ENCODE measurements at regions not wholly inside any gene's neighbourhood (a gene's known extent, or its start where the extent isn't known, plus 50 kb on each side); places are given as distances from the start of the nearest gene placed in this dataset.

DNA sequence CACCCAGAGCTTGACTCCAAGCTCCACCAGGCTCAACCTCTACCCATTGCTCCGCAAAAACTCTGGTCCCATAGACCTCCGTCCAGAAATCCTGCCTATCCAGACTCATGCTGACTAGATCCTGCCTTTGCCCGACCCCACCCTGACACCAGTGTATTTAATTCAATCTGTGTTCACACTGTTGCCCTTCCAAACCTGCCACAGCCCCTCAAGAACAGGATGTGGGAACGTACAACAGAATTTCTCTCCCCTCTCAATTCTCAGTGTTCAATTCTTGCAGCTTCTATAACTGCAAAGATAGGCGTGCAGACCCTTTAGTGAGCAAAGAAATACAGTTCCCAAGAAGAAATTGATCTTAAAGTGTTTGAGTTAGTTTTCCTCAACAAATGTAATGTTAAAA is 154.2 kb upstream of the FRG1 start:
- Mint-ChIP-seq H3K27me3 (peaks cover 13% of the 10 kb centered on the region), H3K4me1 (ENCODE audit: low read depth) (no peaks in the 10 kb centered on the region), H3K36me3 (ENCODE audit: insufficient read depth) (peaks cover 1% of the 10 kb centered on the region), H3K9me3 (ENCODE audit: low read depth) (peaks cover 45% of the 10 kb centered on the region), H3K27ac (no peak overlapping the region), H3K4me3 (ENCODE audit: low read depth) (no peak overlapping the region)
- DNase-seq (ENCODE audit: low spot score, unreplicated experiment), result no peak
- TF ChIP-seq, protein P1, sequence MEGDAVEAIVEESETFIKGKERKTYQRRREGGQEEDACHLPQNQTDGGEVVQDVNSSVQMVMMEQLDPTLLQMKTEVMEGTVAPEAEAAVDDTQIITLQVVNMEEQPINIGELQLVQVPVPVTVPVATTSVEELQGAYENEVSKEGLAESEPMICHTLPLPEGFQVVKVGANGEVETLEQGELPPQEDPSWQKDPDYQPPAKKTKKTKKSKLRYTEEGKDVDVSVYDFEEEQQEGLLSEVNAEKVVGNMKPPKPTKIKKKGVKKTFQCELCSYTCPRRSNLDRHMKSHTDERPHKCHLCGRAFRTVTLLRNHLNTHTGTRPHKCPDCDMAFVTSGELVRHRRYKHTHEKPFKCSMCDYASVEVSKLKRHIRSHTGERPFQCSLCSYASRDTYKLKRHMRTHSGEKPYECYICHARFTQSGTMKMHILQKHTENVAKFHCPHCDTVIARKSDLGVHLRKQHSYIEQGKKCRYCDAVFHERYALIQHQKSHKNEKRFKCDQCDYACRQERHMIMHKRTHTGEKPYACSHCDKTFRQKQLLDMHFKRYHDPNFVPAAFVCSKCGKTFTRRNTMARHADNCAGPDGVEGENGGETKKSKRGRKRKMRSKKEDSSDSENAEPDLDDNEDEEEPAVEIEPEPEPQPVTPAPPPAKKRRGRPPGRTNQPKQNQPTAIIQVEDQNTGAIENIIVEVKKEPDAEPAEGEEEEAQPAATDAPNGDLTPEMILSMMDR (IDR thresholded peaks at IDR 0.05; ENCODE audit: unreplicated experiment), result no peak

DNA sequence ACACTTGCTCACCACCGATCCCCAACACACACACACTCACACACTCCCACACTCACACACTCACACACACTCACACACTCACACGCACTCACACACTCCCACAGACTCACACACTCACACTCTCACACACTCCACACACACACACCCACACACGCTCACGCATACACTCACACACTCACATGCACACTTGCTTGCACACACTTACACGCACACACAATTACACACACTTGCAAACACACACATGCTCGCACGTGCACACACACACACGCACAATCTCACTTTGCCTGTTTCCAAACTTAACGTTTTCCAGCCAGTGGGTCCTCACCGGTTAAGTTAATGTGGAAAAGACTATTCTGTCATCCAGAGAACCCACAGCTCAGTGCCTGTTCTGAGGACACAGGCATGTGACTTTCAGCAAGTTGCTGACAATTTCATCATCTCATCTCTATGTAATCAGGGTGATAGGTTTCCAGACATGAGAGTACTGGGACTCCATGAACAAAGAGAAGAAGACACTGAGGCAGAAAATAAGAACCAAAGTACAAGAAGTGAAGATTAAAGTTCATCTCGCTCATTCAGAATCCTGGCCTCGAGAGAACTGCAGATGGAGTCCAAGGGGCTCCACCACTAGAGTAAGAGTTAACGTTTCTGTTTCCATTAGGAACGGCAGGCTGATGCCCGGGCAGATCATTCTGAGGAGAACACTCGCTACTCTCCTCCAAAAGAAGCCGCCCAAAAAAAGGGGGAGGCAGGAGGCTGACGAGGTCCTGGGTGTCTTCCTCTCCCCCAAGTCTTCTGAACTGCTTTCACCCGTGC is 153.2 kb upstream of the FRG1 start:
- Mint-ChIP-seq H3K9me3 (ENCODE audit: low read depth) (peaks cover 37% of the 10 kb centered on the region), H3K27me3 (peaks cover 13% of the 10 kb centered on the region), H3K4me1 (ENCODE audit: low read depth) (no peaks in the 10 kb centered on the region), H3K4me3 (ENCODE audit: low read depth) (no peak overlapping the region), H3K27ac (no peak overlapping the region), H3K36me3 (ENCODE audit: insufficient read depth) (peaks cover 1% of the 10 kb centered on the region)
- TF ChIP-seq, protein P1 (IDR thresholded peaks at IDR 0.05; ENCODE audit: unreplicated experiment), result no peak
- DNase-seq (ENCODE audit: low spot score, unreplicated experiment), result no peak

DNA sequence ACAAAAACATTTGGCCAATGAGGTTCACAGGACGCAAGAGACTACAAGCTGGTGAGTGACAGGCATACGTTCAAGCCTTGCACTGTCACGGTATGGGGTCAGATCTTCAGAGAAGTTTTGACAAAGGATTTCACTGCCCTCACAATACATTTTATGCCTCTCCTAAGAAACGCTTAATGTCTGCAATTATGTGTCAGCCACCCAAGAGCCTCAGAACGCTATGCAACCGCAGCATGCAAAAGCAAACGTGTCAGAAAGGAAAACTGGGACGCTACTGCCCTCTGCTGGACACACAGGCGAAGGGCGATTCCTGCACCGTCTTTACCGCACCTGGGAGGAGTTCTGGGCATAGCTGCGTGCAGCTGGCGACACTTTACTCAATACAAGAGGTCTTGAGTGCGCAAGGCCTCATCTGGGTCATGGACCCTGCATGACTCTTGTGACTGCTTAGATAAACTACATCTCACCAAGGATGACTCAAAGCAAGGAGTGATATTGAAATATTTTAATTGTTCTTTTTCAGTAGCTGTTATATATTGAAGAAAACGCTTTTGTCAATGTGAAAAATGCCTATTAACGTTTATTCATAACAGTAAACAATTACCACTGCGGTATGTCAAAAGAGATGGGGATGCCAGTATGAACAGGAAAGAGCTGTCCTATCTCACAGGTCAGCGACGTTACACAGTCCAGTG is 147.6 kb upstream of the FRG1 start:
- DNase-seq (ENCODE audit: low spot score, unreplicated experiment), result peak; percentile 58
- H3K36me3 Mint-ChIP-seq (ENCODE audit: insufficient read depth), result peaks cover 1% of the 10 kb centered on the region
- no peak overlapping the region for H3K27ac Mint-ChIP-seq
- no peak overlapping the region for H3K4me3 Mint-ChIP-seq (ENCODE audit: low read depth)
- no peaks in the 10 kb centered on the region for H3K4me1 Mint-ChIP-seq (ENCODE audit: low read depth)
- H3K9me3 Mint-ChIP-seq (ENCODE audit: low read depth), result peaks cover 21% of the 10 kb centered on the region
- TF ChIP-seq, protein P1 (IDR thresholded peaks at IDR 0.05; ENCODE audit: unreplicated experiment), result peak; percentile 75
- H3K27me3 Mint-ChIP-seq, result peaks cover 13% of the 10 kb centered on the region

DNA sequence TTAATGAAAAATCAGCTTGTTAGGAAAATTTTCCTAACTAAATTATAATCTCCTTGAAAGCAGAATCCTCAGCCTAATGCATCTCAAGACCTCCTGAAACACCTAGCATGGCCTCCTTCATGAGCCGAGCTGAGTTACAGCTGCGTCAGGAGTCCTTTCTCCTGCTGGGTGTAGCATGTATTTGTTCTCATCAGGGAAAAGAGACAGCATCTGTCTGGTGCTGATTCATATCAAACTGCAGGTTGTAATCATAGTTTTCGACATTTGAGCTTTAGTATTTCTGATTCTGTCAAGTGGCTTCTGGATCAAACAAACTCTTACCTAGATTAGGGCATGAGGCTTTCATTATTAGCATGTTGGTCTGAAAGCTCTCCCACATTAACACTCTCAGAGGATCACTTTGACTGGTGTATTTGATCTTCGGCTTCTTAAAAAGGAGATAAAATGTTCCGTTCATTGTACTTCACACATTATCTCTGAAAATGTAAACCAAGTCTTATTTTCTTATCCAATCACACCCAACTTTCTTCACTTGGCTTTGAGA is 140.1 kb upstream of the FRG1 start:
- TF ChIP-seq, protein P1 (IDR thresholded peaks at IDR 0.05; ENCODE audit: unreplicated experiment), result no peak
- no peak overlapping the region for H3K27ac Mint-ChIP-seq
- H3K4me3 Mint-ChIP-seq (ENCODE audit: low read depth), result no peak overlapping the region
- H3K4me1 Mint-ChIP-seq (ENCODE audit: low read depth), result no peaks in the 10 kb centered on the region
- DNase-seq (ENCODE audit: low spot score, unreplicated experiment), result no peak
- peaks cover 18% of the 10 kb centered on the region for H3K9me3 Mint-ChIP-seq (ENCODE audit: low read depth)
- H3K27me3 Mint-ChIP-seq, result no peaks in the 10 kb centered on the region
- no peaks in the 10 kb centered on the region for H3K36me3 Mint-ChIP-seq (ENCODE audit: insufficient read depth)

DNA sequence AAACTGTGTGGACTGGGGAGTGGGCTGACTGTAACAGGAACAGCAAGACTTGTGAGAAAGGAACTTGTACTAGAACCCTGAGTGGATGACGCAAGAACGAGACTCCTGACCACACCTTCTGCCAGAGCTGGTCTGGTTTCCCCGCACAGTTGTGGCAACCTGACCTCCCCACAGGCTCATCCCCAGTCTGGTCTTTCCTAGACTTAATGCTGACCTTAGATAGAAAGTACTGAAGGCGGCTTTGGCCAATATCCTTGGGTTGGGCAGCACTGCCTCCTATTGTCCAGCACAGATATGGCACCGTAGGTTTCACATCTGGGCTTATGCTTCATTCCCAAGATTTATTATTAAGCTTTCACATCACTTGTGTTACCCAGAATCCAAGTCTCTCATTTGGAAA is 137.8 kb upstream of the FRG1 start:
- H3K36me3 Mint-ChIP-seq (ENCODE audit: insufficient read depth), result no peaks in the 10 kb centered on the region
- TF ChIP-seq, protein P1 (IDR thresholded peaks at IDR 0.05; ENCODE audit: unreplicated experiment), result peak; percentile 21
- H3K27ac Mint-ChIP-seq, result no peak overlapping the region
- no peaks in the 10 kb centered on the region for H3K27me3 Mint-ChIP-seq
- H3K9me3 Mint-ChIP-seq (ENCODE audit: low read depth), result peaks cover 22% of the 10 kb centered on the region
- DNase-seq (ENCODE audit: low spot score, unreplicated experiment), result no peak
- no peaks in the 10 kb centered on the region for H3K4me1 Mint-ChIP-seq (ENCODE audit: low read depth)
- H3K4me3 Mint-ChIP-seq (ENCODE audit: low read depth), result no peak overlapping the region
